Stimulated activated CD4-positive, alpha-beta T cell treated with anti-CD3 and anti-CD28 coated beads, Interleukin-12 subunit alpha, Interleukin-12 subunit beta, amount 100 ng/mL, for 4 hours (primary cell): ENCODE measurements at regions not wholly inside any gene's neighbourhood (a gene's known extent, or its start where the extent isn't known, plus 50 kb on each side); places are given as distances from the start of the nearest gene placed in this dataset.

Source experiments
- DNase-seq: peaks from one replicate; pipeline ENCODE4 v3.0.0-alpha.2; 2020

DNA sequence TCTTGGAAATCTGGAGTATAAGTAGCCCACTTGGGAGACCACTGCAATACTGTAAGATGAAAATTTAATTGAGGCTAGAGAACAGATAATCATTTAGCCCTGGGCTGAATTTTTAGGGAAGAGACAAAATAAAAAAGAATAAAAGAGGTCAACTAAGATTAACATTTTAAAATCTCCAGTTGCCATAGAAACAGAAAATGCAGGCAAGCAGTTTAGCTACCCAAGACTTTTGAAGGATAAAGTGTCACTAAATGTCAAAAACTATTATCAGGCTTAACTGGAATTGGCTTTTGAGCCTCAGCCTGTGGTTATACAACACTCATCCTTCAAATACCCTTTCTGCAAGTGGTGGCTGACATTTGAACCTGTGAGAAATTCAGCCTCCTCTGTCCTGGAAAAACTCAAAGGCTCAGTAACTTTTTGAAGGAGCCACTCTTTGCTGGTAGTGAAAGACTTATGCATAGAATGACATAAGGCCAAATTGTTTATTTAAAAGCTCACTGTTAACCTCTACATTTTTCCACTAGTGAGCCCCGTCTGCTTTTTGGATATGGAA is 220.7 kb upstream of the KCNJ16 start:
- DNase-seq = no peak

DNA sequence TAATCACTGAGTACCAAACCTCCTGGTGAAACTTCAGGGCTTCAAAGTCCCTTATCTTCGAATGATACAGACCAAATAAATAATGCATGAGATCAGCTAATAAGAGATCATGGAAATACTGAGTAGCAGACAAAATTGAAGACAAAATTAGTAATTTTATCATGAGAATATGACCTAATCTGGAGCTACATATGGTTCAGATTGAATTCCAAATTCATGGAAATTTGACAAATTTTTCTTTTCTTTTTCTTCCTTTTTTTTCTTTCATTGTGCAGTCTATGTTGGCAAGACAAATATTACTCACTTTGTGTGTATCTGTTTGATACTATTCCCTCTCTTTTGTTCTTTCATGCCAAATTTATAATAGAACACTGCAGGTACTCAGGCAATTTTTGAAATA is 218.1 kb upstream of the KCNJ16 start:
- no peak for DNase-seq

DNA sequence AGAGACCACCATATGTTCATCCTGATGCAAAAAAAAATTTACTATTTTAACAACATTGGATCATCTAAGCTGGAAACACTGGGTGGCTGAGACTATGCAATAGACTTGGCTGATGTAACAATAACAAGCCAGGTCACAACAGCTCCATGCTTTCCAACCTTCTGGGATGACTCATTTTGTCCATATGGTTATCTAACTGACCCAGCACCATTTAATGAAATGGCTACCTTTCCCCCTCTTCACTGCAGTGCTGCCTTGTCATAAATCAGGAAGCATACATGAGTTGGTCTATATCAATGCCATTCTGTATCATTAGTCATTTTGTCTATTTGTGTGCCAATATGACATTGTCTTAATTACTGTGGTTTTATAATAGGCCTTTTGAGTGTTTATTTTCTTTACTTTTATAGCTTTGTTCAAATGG is 217.6 kb upstream of the KCNJ16 start:
- DNase-seq = no peak

DNA sequence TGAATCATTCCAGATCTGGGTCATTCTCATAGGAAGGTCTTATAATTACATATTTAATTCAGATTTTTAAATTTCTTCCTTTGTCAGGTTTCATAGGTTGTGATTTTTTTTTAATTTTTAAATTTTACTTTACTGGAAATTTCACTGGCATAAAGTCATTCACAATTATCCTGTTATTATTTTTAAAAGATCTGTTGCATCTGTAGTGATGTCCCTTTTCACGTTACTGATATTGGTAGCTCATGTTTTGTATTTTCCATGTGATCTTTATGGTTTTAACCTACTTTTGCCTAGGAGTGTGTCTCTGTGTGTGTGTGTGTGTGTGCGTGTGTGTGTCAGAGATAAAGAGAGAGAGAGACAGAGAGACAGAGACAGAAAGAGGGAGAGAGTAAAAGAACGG is 216.6 kb upstream of the KCNJ16 start:
- no peak for DNase-seq

DNA sequence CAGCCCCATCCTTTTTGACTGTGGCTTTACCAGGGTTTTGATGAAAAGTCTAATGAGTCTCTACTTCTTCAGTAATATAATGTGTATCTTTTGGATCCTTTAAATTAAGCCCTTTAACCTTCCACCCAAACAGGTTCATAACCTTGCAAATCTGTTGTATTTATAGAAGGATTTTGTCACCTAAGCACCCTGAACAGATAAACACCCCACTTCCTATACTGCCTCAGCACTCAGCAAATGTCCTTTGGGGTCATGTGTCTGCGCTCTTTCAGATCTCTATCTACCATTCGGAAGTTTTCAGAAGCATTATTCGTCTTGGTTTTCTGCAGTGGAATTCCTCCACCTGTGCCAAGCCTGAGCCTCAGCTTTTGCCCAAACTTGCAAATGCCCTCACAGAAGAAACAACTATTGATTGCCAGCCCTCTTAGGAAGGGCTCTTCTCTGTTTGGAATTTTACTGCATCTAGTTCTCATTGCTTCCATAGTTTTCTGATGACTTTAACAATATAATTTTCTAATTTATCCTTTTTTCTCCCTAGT is 214.8 kb upstream of the KCNJ16 start:
- no peak for DNase-seq

DNA sequence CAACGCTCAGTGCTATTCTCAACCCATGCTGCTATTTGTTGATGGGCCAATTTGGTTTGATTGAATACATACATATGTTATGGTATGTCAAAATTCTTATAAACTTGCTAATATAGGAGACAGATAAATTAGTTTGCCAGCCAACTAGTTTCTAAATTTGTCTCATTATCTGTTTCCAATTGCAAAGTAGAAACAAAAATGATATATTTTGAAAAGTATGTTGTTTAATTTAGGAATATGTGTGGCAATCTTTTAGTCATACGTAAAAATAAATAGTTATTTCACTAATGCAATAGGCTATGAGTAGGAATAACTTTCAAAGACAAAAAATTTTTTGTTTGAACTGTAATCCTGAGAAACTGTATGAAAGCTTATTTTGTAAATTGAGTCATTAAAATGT is 210.6 kb upstream of the KCNJ16 start:
- DNase-seq = no peak

DNA sequence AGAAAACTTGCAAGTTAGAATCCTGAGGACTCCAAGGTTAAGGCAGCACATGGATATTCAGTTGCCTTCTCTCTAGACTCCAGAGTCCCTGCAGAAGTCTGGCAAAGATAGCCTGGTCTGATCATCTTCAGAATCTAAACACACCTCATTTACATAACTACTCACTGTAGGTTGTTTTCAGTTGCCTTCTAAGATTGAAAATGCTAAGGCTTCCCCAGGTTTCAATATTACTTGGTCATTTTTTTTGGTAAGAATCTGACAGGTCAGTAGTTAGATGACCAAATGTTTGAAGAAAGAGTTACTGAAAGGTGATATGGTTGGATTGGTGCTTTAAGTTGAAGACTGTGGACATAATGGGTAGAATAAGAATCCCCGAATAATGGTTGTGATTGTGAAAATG is 205.4 kb upstream of the KCNJ16 start:
- DNase-seq = no peak

DNA sequence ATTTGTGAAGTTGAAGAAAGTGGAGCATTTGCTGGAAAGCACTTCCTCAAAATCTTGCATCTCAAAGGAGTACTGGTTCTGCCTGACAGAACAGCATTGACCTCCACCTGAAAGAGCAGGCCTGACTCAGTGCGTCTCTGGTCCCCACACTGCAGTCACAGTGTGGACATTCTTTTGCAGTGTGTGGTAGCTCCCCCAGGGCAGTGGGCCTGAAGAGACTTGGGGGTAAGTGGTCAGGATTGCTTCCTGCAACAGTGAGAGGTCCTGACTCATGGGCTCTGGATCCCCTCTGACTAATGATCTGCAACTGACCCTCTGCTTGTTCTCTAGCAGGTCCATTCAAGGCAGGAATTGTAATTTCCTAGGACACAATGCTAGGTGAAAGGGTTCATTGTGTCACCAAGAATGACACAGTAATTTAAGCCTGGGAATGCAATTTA is 204.9 kb upstream of the KCNJ16 start:
- no peak for DNase-seq

DNA sequence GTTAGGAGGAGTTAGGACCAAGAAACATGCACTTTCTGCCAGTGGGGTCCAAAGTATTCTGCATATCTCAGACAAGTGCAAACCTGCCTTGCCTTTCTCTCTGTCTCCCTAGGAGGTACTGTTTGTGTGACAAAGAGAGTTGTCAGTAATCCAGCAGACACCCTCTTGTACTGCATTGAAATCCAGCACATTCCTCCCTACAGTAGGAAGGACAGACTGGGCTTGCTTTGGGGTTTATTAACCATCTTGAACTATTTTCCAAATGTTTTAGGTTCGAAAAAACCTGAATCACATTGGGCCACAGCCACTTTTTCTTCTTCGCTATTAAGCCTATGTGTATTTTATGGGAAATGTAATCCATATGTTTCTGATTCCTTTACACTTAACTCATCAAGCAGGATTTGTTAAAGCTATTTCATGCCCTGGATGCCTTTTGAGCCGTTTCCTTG is 204.2 kb upstream of the KCNJ16 start:
- DNase-seq = no peak

DNA sequence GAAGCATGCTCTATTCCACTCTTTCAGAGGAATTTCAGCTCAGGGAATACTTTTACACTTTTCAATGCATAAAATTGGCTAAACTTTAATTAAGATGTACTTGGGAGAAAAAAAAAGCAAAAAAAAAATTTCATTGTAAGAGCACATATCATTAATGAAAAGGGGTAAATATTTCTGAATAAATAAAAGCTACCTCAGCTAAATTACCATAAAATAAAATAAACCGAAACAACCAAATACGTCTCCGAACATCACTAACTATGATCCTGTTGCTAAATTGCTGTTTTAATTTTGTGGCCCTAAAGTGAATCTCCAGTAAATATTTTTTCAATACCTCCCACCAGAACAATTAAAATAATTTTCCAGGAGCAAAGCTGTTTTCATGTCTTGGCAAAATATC is 203.7 kb upstream of the KCNJ16 start:
- DNase-seq = no peak

DNA sequence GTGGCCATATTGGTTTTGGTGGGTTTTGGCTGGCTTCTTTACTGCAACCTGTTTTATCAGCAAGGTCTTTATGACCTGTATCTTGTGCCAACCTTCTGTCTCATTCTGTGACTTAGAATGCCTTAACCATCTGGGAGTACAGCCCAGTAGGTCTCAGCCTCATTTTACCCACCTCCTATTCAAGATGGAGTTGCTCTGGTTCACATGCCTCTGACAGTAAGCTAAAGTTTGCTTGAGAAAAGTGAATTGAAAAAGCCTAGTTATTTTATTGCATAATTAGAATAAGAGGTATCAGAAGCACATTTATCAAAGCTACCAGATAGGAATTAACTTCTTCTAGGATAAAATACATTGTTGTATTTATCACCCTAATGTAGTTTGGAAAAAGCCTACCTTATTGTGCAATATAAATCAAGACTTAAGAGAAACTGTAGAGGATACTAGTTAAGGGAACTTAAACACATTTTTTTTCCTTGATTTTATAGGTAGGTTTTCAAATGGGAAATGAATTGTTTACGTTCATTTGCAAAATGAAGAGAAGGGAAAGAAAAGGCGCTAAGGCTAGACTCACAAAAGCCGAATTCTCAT is 202.3 kb upstream of the KCNJ16 start:
- no peak for DNase-seq

DNA sequence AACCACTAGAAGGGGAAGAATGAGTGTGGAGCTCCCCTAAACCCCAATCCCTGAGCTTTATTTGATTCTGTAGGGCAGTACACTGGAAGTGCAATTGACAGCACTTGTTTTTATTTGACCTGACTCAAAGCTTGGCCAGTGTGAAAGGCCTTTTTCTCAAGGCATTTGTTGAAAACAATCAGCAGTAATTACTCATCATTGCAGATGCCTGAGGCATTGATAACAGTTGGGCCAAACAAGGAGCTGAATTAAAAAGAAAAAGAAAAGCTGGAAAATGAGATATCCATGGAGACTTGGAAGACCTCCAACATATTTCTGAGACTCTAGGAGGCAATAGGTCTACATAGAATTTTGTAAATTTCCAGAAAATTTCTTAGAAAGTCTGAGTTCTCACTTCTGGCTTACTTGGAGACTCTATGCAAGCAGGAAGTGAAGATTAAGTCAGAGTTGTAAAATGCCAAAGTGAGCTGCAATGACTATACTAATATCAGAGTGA is 200.8 kb upstream of the KCNJ16 start:
- DNase-seq = no peak

DNA sequence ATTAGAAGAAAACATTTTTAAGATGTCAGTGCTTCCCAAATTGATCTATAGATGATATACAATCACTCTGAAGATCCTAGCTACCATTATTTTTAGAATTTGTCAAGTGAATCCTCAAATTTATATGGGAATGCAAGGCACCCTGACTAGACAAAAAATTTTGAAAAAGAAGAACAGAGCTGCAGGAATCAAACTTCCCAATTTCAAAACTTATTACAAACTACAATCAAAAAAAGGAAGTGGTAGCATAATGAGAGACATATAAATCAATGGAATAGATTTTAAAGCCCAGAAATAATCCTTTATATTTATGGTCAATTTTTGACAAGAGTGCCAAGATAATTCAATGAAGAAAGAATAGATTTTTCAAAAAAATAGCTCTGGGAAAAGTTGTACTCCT is 198.3 kb upstream of the KCNJ16 start:
- DNase-seq = no peak

DNA sequence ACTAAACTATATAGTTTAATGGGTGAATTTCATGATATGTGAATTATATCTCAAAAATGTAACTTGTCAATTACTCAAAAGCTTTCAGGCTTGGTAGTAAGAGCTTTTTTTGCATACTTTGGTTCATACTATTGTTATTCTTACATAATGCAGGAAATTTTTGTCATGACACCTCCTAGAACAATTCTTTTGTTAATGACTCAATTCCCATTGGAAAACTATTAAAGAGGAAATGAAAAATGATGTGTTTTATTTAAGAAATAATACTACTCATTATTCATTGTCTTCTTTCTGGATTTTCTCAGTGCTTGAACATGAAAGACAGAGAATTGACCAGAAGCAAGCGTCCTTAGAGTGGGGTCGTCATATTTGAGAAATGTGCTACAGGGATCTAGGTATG is 196.4 kb upstream of the KCNJ16 start:
- no peak for DNase-seq

DNA sequence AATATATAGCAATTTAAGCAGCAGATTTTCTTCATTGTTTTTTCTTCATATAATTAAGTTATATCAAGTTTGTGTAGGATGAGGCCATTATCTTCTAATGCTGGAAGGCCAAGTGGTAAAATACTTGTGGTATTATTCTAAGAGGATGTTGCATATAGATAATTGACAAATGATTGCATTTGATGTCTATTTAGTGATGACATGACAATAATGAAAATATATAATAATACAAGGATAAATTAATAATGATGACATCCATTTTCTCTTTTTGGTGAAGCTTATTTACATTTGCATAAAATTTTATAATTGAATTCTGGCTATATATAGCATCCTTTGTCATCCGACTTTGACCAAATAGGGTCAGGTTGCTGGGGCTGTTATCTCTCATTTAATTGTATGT is 195.4 kb upstream of the KCNJ16 start:
- DNase-seq = no peak

DNA sequence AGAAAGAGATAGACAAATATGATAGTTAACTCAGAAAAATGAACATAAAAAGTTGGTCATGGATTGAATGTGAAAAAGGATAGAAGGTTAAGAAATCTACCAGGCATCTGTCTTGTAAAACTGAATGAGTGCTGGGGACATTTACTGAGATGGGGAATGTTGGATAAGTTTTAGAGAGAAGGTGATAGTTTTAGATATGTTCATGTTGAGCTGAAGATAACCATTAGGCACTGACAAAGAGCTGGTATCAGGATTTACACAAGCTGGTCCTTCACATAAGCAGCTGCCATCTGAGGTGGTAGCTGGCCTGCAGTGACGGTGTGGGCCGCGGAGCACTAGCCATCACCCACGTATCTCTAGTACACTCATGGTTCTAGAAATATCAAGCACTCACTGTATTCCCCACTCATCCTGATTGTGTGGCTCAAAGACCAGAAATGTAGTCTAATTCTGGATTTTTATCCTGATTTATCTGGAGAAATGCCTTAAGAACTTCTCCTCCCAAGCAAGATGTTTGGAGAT is 194.4 kb upstream of the KCNJ16 start:
- no peak for DNase-seq

DNA sequence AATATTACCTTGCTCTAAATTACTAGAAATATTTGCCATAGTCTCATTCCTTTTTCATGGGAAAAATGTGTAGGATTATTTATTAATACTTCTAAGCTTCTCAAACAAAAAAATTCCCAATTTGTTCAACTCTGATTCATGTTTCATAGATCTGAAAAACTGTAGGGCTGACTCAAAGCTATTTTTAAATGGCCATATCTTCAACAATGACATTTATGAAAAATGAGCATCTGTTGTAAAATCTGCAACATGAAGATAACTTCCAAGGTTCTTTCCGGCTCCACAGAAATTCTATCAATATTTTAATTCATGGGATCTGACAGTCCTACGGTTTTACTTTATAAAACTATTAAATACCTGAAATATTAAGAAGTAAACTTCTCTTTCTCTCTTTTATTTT is 192.7 kb upstream of the KCNJ16 start:
- no peak for DNase-seq

DNA sequence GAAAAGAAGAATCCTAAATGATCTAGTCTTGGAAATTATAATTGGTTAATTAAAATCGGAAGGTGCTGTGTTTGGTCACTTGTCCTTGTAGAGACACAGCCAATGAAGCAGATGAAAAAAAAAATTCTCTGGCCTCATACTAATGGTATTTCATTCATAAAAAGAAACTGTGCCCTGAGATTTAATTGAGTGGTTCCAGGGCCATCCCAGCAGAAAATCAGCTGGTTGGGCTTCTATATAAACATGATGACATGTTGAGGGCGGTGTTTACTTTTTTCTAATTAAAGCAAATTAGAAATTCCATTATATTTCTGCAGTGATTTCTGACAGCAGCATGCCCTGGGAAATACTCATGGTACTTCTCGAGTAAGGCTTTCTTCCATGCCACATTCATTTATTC is 191.9 kb upstream of the KCNJ16 start:
- no peak for DNase-seq

DNA sequence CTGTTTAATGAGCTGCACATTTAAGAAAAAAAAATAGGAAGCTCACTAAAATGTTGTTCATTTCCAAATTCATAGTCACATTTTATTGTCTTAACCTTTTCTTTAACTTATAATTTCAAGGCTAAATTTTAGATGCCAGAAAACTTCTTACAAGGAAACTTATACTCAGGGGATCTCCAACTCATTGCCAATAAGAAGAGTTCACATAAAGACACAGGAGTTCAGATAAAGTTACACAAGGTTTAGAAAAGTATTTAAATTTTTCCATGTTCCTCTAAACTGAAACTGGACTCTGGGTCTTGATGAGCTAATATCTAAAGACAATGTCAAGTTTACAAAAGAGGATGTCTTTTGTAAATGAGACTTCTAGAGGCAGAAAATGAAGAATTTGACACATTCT is 190.7 kb upstream of the KCNJ16 start:
- DNase-seq = no peak

DNA sequence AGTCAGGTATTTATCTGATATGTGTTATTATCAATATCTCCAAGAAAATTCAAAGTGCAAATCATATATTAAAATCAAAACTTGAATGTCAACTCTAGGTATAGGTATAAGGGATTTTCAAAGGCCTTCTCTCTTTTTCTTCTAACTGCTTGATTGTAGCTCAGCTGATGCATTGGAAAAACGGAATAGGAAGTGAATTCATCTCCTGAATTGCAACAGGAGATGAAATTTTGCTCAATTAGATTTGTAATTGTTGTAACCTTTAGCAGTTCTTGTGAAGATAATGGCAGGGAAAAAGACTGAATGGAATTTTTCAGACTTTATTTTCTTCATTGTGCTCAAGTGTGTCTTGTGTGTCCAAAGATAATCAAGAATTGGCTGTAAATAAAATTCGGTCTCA is 190.2 kb upstream of the KCNJ16 start:
- DNase-seq = no peak

DNA sequence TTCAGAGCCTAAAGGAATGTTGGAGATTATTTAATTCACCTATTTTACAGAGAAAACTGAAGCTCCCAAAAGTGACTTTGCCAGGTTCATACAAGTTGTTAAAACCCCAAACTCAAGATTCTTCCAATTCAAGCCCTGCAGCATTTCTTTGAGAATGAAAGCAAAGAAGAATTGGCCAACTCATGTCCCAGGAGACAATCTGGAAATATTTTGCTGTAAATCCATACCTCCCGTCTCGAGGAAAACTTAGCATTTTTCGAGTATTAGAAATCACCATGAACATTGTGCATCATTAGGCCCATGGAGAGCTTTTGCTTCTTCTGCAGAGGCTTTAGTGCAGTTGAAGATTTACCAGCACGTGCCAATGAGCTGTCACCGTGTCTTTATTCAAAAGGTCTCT is 176.4 kb upstream of the KCNJ16 start:
- no peak for DNase-seq

DNA sequence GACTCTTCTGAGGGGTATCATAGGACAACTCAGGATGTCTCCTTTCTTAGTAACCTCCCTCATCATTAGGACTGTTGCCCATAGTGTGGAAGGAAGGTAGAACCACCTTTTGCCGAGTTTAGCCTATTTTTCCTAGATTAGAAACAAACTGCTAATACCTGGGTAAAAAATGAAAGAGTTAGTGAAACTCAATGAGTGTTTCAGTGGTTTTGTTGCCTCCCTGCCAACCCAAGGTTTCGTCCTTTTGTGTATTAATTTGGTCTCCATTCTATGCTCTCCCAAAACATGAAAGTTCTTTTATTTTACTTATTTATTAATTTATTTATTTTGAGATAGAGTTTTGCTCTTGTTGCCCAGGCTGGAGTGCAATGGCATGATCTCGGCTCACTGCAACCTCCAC is 174.9 kb upstream of the KCNJ16 start:
- DNase-seq = no peak

DNA sequence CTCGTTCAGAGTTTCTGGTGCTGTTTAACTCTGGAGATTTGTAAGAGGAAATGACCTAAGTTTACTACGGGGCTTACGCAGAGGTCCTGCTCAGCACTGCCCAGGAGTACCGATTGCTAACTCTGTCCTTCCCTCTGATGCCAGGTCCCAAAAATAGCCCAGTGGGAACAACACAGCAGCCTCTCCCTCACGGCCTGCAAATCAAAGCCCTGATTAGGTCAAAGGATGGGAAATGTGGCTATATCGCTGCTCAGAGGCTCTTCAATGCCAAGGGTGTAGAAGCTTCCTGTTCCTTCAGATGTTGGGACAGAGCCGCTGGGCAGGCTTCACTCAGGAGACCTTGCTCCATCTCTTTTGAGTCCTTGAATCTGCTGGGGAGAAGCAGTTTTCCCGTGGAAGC is 174.2 kb upstream of the KCNJ16 start:
- no peak for DNase-seq

DNA sequence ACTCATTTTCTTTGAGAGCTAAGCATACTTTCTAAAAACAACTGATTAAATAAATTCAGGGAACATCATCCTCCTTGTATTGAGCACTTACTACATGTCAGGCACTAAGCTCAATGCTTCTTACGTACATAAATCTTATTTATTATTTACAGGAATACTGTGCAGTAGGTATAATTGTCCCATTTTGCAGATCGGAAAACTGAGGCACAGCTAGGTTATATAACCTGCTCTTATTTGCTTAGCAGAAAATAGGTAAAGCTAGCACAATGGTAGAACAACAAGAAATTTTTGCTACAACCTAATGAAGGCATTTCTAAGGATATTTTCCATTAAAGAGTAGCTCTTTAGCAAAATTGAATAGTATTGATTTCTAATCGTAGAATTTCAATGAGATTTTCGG is 168.7 kb upstream of the KCNJ16 start:
- DNase-seq = no peak
